ENCODE measurements at regions not wholly inside any gene's neighbourhood (a gene's known extent, or its start where the extent isn't known, plus 50 kb on each side); places are given as distances from the start of the nearest gene placed in this dataset.

GRCh38 chr11:45556851-45557707, 108.3 kb downstream of the CHST1 start:
- TF ChIP-seq POLR2AphosphoS5 (IDR thresholded peaks at IDR 0.05; ENCODE audit: insufficient read depth in 1 of 2, low read depth in 1 of 2) (no peak), POLR2A (IDR thresholded peaks at IDR 0.05) (no peak)
- TF ChIP-seq, protein P1, sequence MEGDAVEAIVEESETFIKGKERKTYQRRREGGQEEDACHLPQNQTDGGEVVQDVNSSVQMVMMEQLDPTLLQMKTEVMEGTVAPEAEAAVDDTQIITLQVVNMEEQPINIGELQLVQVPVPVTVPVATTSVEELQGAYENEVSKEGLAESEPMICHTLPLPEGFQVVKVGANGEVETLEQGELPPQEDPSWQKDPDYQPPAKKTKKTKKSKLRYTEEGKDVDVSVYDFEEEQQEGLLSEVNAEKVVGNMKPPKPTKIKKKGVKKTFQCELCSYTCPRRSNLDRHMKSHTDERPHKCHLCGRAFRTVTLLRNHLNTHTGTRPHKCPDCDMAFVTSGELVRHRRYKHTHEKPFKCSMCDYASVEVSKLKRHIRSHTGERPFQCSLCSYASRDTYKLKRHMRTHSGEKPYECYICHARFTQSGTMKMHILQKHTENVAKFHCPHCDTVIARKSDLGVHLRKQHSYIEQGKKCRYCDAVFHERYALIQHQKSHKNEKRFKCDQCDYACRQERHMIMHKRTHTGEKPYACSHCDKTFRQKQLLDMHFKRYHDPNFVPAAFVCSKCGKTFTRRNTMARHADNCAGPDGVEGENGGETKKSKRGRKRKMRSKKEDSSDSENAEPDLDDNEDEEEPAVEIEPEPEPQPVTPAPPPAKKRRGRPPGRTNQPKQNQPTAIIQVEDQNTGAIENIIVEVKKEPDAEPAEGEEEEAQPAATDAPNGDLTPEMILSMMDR (IDR thresholded peaks at IDR 0.05) = no peak

Measured in vagina (tissue), 2 donors.